Left lung (tissue), 4 donors: ENCODE measurements at regions not wholly inside any gene's neighbourhood (a gene's known extent, or its start where the extent isn't known, plus 50 kb on each side); places are given as distances from the start of the nearest gene placed in this dataset.

ENCODE experiments used
- ATAC-seq: fragments of 200-7000 bp; cut with Tn5 transposase; one replicate; pipeline ENCODE4 v1.9.1; 2020; ENCODE audit warnings: moderate library complexity
- DNase-seq, 4 donors: peaks; one replicate each; pipeline ENCODE4 v3.0.0-alpha.2; 2013 to 2020
- H3K27ac ChIP-seq, 2 donors: fragments of 200-600 bp; sonication (generic) in 1 of 2; one replicate each; pipeline versions ENCODE4 v1.5.0 to v1.8.0; 2020 to 2021
- H3K27me3 ChIP-seq, 2 donors: fragments of 200-600 bp; sonication (generic) in 1 of 2; one replicate each; pipeline versions ENCODE4 v1.5.0 to v1.8.0; 2020 to 2021
- H3K36me3 ChIP-seq, 2 donors: fragments of 200-600 bp; sonication (generic) in 1 of 2; one replicate each; pipeline versions ENCODE4 v1.5.0 to v1.8.0; 2020 to 2021
- H3K4me1 ChIP-seq, 2 donors: fragments of 200-600 bp; one replicate each; pipeline ENCODE4 v1.8.0; 2021
- H3K4me3 ChIP-seq, 2 donors: fragments of 200-600 bp; sonication (generic) in 1 of 2; one replicate each; pipeline versions ENCODE4 v1.5.0 to v1.8.0; 2020 to 2021; ENCODE audit warnings: mild to moderate bottlenecking in 1 of 2
- H3K9me3 ChIP-seq, 2 donors: fragments of 200-600 bp; sonication (generic) in 1 of 2; one replicate each; pipeline versions ENCODE4 v1.5.0 to v1.8.0; 2020 to 2021
- CTCF ChIP-seq, 2 donors: fragments of 200-600 bp; sonication (generic) in 1 of 2; IDR thresholded peaks; one replicate each; pipeline versions ENCODE4 v1.5.0 to v1.8.0; 2021; ENCODE audit warnings: antibody characterized with exemption in 2 of 2
- intact Hi-C, 2 donors: fragments of 100-400 bp; cut with DNase I; formaldehyde crosslinking; loops; one replicate each; pipeline versions ENCODE4 v1.11.2 to v1.14.2; 2022
- donor health status: DM: no; HTN: yes; CAD: no.
- donor health status: DM: no; HTN: no; CAD: no.

GRCh38 chr1:57638239-57638638, 214.4 kb upstream of the DAB1 start:
- intact Hi-C loops, result no loop called here
- no peak for TF ChIP-seq CTCF (IDR thresholded peaks at IDR 0.05)
- no peaks in the 10 kb centered on the region for H3K36me3 ChIP-seq
- H3K4me3 ChIP-seq, result no peak overlapping the region
- H3K9me3 ChIP-seq, result no peaks in the 10 kb centered on the region
- ATAC-seq, result no peak
- no peaks in the 10 kb centered on the region for H3K4me1 ChIP-seq
- no peak for DNase-seq
- H3K27me3 ChIP-seq, result no peaks in the 10 kb centered on the region
- no peak overlapping the region for H3K27ac ChIP-seq

GRCh38 chr1:57637155-57637554, 213.3 kb upstream of the DAB1 start:
- H3K27me3 ChIP-seq, result no peaks in the 10 kb centered on the region
- H3K4me1 ChIP-seq, result no peaks in the 10 kb centered on the region
- no peak overlapping the region for H3K27ac ChIP-seq
- intact Hi-C loops, result no loop called here
- DNase-seq (no peak), ATAC-seq (no peak)
- H3K4me3 ChIP-seq, result no peak overlapping the region
- H3K36me3 ChIP-seq, result no peaks in the 10 kb centered on the region
- H3K9me3 ChIP-seq, result no peaks in the 10 kb centered on the region
- no peak for TF ChIP-seq CTCF (IDR thresholded peaks at IDR 0.05)

GRCh38 chr1:57633881-57634280, 210.0 kb upstream of the DAB1 start:
- DNase-seq (no peak), ATAC-seq (no peak)
- Histone ChIP-seq H3K4me1 (no peaks in the 10 kb centered on the region), H3K27me3 (no peaks in the 10 kb centered on the region), H3K36me3 (no peaks in the 10 kb centered on the region), H3K9me3 (no peaks in the 10 kb centered on the region), H3K4me3 (no peak overlapping the region), H3K27ac (no peak overlapping the region)
- intact Hi-C loops, result no loop called here
- TF ChIP-seq CTCF (IDR thresholded peaks at IDR 0.05), result no peak

GRCh38 chr1:57633056-57633455, 209.2 kb upstream of the DAB1 start:
- Histone ChIP-seq H3K4me1 (no peaks in the 10 kb centered on the region), H3K9me3 (no peaks in the 10 kb centered on the region), H3K27ac (no peak overlapping the region), H3K36me3 (no peaks in the 10 kb centered on the region), H3K4me3 (no peak overlapping the region), H3K27me3 (no peaks in the 10 kb centered on the region)
- no peak for DNase-seq
- peak; percentile 30 for ATAC-seq
- intact Hi-C loops, result no loop called here
- TF ChIP-seq CTCF (IDR thresholded peaks at IDR 0.05), result no peak

GRCh38 chr1:57632401-57632800, 208.5 kb upstream of the DAB1 start:
- H3K27me3 ChIP-seq, result no peaks in the 10 kb centered on the region
- DNase-seq (no peak), ATAC-seq (peak; percentile 80)
- no peaks in the 10 kb centered on the region for H3K4me1 ChIP-seq
- no peak overlapping the region for H3K4me3 ChIP-seq
- no peaks in the 10 kb centered on the region for H3K36me3 ChIP-seq
- H3K27ac ChIP-seq, result no peak overlapping the region
- intact Hi-C loops, result no loop called here
- H3K9me3 ChIP-seq, result no peaks in the 10 kb centered on the region
- TF ChIP-seq CTCF (IDR thresholded peaks at IDR 0.05), result no peak
